HepG2 (cell line): ENCODE measurements at regions not wholly inside any gene's neighbourhood (a gene's known extent, or its start where the extent isn't known, plus 50 kb on each side); places are given as distances from the start of the nearest gene placed in this dataset.

ENCODE experiments used
- ATAC-seq: fragments of 200-7000 bp; cut with Tn5 transposase; 3 replicates; pipeline ENCODE4 v1.9.1; 2020; ENCODE audit warnings: mild to moderate bottlenecking, moderate library complexity
- BruUV-seq: library from RNA; stranded (reverse); fragments of 400-500 nt; replicated peaks from 2 replicates; lab custom pipeline; 2021; lab: Mats Ljungman, UMichigan
- CTCF ChIA-PET: fragments of 300-600 bp; formaldehyde crosslinking; extraction: SDS; loops from one replicate; lab custom pipeline; 2021; ENCODE audit warnings: low total read pairs, inconsistent platforms, low intra/inter-chr PET ratio; lab: Yijun Ruan, JAX
- POLR2A ChIA-PET: fragments of 350-600 bp; sonication (Branson Sonifier 250); formaldehyde crosslinking; loops from one replicate; lab custom pipeline; 2020; ENCODE audit warnings: antibody characterized with exemption, inconsistent platforms; lab: Yijun Ruan, JAX
- DNase-seq: peaks from one replicate; pipeline ENCODE4 v3.0.0-alpha.2; 2015; ENCODE audit warnings: low spot score
- FAIRE-seq: peaks from 3 replicates; lab custom pipeline; 2011; peaks lifted over from hg19 to GRCh38; lab: Jason Lieb, UNC
- H2AFZ ChIP-seq: one replicate; pipeline ENCODE4 v1.6.1; 2011; ENCODE audit warnings: low read length, inconsistent platforms
- H3K27ac ChIP-seq: fragments of 300-600 bp; 3 replicates; pipeline ENCODE4 v1.8.0; 2011; ENCODE audit warnings: mixed run types, mild to moderate bottlenecking, mixed read lengths, low read length, inconsistent platforms; ENCODE audit not compliant: insufficient read depth; ENCODE audit errors: extremely low read length
- H3K27me3 ChIP-seq, 2 experiments: fragments of 200-600 bp in 1 of 2; 2 replicates in 1 of 2; 3 replicates in 1 of 2; pipeline versions ENCODE4 v1.6.0 to v1.8.0; 2011; ENCODE audit warnings: low read length in 2 of 2, mild to moderate bottlenecking in 2 of 2, moderate library complexity in 2 of 2, inconsistent platforms in 1 of 2; ENCODE audit not compliant: insufficient read depth in 2 of 2, control insufficient read depth in 1 of 2
- H3K36me3 ChIP-seq, 2 experiments: fragments of 200-600 bp in 1 of 2; replicated peaks in 1 of 2; 2 replicates in 1 of 2; 3 replicates in 1 of 2; pipeline versions ENCODE4 v1.5.1 to v1.8.0; 2011; ENCODE audit warnings: low read length in 2 of 2, inconsistent platforms in 1 of 2; ENCODE audit not compliant: insufficient read depth in 2 of 2, control insufficient read depth in 1 of 2
- H3K4me1 ChIP-seq: 2 replicates; pipeline ENCODE4 v1.5.1; 2012; ENCODE audit warnings: low read length, inconsistent platforms; ENCODE audit not compliant: insufficient read depth
- H3K4me2 ChIP-seq: 2 replicates; pipeline ENCODE4 v1.6.0; 2011; ENCODE audit warnings: low read depth, low read length, inconsistent platforms
- H3K4me3 ChIP-seq, 3 experiments: fragments of 200-600 bp in 1 of 3; sonication (generic), shearing (Covaris generic) in 1 of 3; replicated peaks in 1 of 3; 2 replicates each; pipeline ENCODE4 v1.5.1; 2011 to 2016; ENCODE audit warnings: low read length in 3 of 3, inconsistent platforms in 2 of 3, low read depth in 2 of 3, mild to moderate bottlenecking in 2 of 3, control low read depth in 1 of 3, mixed read lengths in 1 of 3; ENCODE audit not compliant: insufficient read depth in 1 of 3
- H3K79me2 ChIP-seq: one replicate; pipeline ENCODE4 v1.6.1; 2011; ENCODE audit warnings: low read length, inconsistent platforms; ENCODE audit not compliant: insufficient read depth
- H3K9ac ChIP-seq: 2 replicates; pipeline ENCODE4 v1.6.0; 2011; ENCODE audit warnings: mild to moderate bottlenecking, low read depth, low read length, inconsistent platforms; ENCODE audit not compliant: insufficient read depth
- H3K9me3 ChIP-seq: 2 replicates; pipeline ENCODE4 v1.5.1; 2012; ENCODE audit warnings: mild to moderate bottlenecking, low read length
- H4K20me1 ChIP-seq: 2 replicates; pipeline ENCODE4 v1.6.0; 2011; ENCODE audit warnings: inconsistent platforms, mild to moderate bottlenecking, low read length, moderate library complexity; ENCODE audit not compliant: insufficient read depth
- CEBPG ChIP-seq: IDR thresholded peaks from 2 replicates; pipeline ENCODE4 v1.6.1; 2016
- CREM ChIP-seq, 2 experiments: sonication (generic) in 1 of 2; formaldehyde crosslinking in 1 of 2; IDR thresholded peaks; 2 replicates each; pipeline versions ENCODE4 v1.4.0 to v1.6.1; 2016 to 2020; ENCODE audit warnings: antibody characterized with exemption in 1 of 2, mild to moderate bottlenecking in 1 of 2, missing genetic modification reagents in 1 of 2
- ELF3 ChIP-seq: IDR thresholded peaks from 2 replicates; pipeline ENCODE4 v1.6.1; 2016; ENCODE audit warnings: missing genetic modification reagents, missing compliant biosample characterization
- HDAC2 ChIP-seq: sonication (generic); formaldehyde crosslinking; IDR thresholded peaks from 2 replicates; pipeline ENCODE4 v1.4.0; 2020; ENCODE audit warnings: missing genetic modification reagents
- HIVEP1 ChIP-seq: sonication (generic); formaldehyde crosslinking; IDR thresholded peaks from 2 replicates; pipeline ENCODE4 v1.4.0; 2020; ENCODE audit warnings: mild to moderate bottlenecking, missing genetic modification reagents
- MBD4 ChIP-seq: IDR thresholded peaks from 2 replicates; pipeline ENCODE4 v1.6.1; 2012; ENCODE audit warnings: low read length, inconsistent platforms, borderline replicate concordance
- MEIS2 ChIP-seq: sonication (generic); formaldehyde crosslinking; IDR thresholded peaks from 2 replicates; pipeline ENCODE4 v1.9.0; 2021; ENCODE audit warnings: mild to moderate bottlenecking, missing genetic modification reagents
- RAD51 ChIP-seq: fragments of 450-650 bp; IDR thresholded peaks from 2 replicates; pipeline ENCODE4 v1.6.1; 2016; ENCODE audit warnings: borderline replicate concordance
- RARG ChIP-seq: sonication (generic); formaldehyde crosslinking; IDR thresholded peaks from 2 replicates; pipeline ENCODE4 v1.4.0; 2020; ENCODE audit warnings: low read depth, mild to moderate bottlenecking, missing genetic modification reagents
- SKI ChIP-seq: fragments of 450-650 bp; IDR thresholded peaks from one replicate; pipeline ENCODE4 v1.6.1; 2018; ENCODE audit warnings: mild to moderate bottlenecking; ENCODE audit not compliant: partially characterized antibody
- SOX13 ChIP-seq, 3 experiments: fragments of 450-650 bp in 1 of 3; sonication (generic) in 1 of 3; formaldehyde crosslinking in 1 of 3; IDR thresholded peaks in 2 of 3; conservative IDR thresholded peaks in 1 of 3; 2 replicates each; pipeline versions ENCODE4 v1.5.0 to v1.6.1; 2016 to 2020; ENCODE audit warnings: antibody characterized with exemption in 1 of 3, mild to moderate bottlenecking in 1 of 3, missing compliant biosample characterization in 1 of 3, missing genetic modification reagents in 1 of 3, moderate library complexity in 1 of 3
- TBP ChIP-seq: sonication (generic); formaldehyde crosslinking; IDR thresholded peaks from 2 replicates; pipeline ENCODE4 v1.5.0; 2020; ENCODE audit warnings: missing genetic modification reagents
- TEAD3 ChIP-seq: optimal IDR thresholded peaks from 2 replicates; pipeline ENCODE3; 2016; ENCODE audit warnings: borderline replicate concordance
- YEATS2 ChIP-seq: sonication (generic); formaldehyde crosslinking; IDR thresholded peaks from 2 replicates; pipeline ENCODE4 v1.4.0; 2020; ENCODE audit warnings: missing genetic modification reagents, borderline replicate concordance
- WGBS: methylation state at CpG from one replicate; pipeline ENCODE4 v1.1.6; 2017; ENCODE audit warnings: low lambda C conversion rate; 5-methylcytosine and 5-hydroxymethylcytosine counted together
- in situ Hi-C: cut with HindIII; loops from 2 replicates; pipeline ENCODE4 v1.10.0; 2017; ENCODE audit warnings: low pct_unique_long_range_greater_than_20kb; ENCODE audit not compliant: extremely low pct_ligation_motif_present
- intact Hi-C: fragments of 100-400 bp; cut with micrococcal nuclease; formaldehyde crosslinking; loops from one replicate; pipeline ENCODE4 v1.10.0; 2022; ENCODE audit not compliant: unreplicated experiment
- TF ChIP-seq, protein P1 (sequence below): sonication (generic); formaldehyde crosslinking; IDR thresholded peaks from 2 replicates; pipeline ENCODE4 v1.9.0; 2021; ENCODE audit warnings: missing genetic modification reagents, mild to moderate bottlenecking, borderline replicate concordance
- TF ChIP-seq, protein P2 (sequence below): IDR thresholded peaks from 2 replicates; pipeline ENCODE4 v1.6.1; 2016

DNA sequence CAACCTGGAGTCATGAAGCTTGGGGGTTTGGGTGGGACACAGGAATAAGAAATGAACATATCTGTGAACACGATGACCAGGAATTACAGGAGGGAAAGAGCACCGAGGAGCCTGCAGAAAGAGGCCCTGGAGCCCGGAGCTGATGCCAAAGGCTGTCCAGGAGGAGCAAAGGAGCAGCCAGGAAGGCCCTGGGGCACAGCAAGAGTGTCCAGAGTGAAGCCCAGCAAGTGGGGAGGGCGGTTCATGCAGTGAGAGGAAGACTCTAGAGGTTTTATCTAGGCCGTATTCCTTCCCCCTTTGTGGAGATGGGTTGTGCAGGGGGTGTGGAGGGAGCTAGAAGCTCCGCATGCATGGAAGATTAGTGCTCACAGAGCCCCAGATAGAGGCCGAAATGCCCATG is 318.4 kb downstream of the GADD45G start:
- H3K9me3 ChIP-seq, result no peaks in the 10 kb centered on the region
- TF ChIP-seq CEBPG, result no peak
- in situ Hi-C loops (loop anchor here (5.0 kb wide), 1 partner anchor 321 kb away; no protein-coding TSS in a partner anchor), intact Hi-C loops (no loop called here)
- no peak overlapping the region for H3K27ac ChIP-seq
- H4K20me1 ChIP-seq, result no peaks in the 10 kb centered on the region
- no peak overlapping the region for H2AFZ ChIP-seq
- ChIA-PET CTCF (no interaction called here), POLR2A (no interaction called here)
- WGBS, result 53% methylated on average over 7 of the region's 7 CpGs
- H3K27me3 ChIP-seq, result no peaks in the 10 kb centered on the region; a peak in 1 of 5 replicates
- DNase-seq (no peak), FAIRE-seq (no peak), ATAC-seq (no peak)
- H3K79me2 ChIP-seq, result no peaks in the 10 kb centered on the region
- peaks cover 29% of the 10 kb centered on the region for H3K4me1 ChIP-seq
- H3K36me3 ChIP-seq, result no peaks in the 10 kb centered on the region
- no peak overlapping the region for H3K4me3 ChIP-seq
- BruUV-seq, result no TSS peak
- H3K4me2 ChIP-seq, result no peak overlapping the region
- H3K9ac ChIP-seq, result no peak overlapping the region

DNA sequence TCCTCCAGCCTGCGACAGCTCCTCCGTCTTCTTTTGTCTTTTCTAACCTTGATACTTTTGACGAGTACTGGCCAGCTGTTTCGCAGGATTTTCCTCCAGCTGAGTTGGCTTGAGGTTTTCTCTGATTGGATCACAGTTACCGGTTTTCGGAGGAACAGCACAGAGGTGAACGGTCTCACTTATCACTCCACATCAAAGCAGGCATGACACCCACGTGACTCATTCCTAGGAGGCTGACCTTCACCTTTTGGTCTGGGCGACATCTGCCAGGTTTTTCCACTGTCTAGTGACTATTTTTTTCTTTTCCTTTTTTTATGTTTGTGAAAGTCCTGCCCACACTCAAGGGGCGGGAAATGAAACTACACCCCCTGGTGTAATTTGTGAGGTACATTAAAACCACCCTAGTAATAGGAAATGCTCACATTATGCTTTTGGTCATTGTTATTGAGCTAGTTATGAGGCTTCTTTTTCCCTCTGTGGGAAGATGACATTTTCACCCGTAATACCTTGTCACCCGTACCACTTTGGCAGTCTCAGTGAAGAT is 319.2 kb downstream of the GADD45G start:
- Histone ChIP-seq H3K4me1 (peaks cover 29% of the 10 kb centered on the region), H3K9ac (no peak overlapping the region), H2AFZ (no peak overlapping the region), H3K79me2 (no peaks in the 10 kb centered on the region), H4K20me1 (no peaks in the 10 kb centered on the region), H3K27ac (no peak overlapping the region), H3K36me3 (no peaks in the 10 kb centered on the region), H3K9me3 (no peaks in the 10 kb centered on the region), H3K27me3 (no peaks in the 10 kb centered on the region; a peak in 1 of 5 replicates), H3K4me2 (peak overlapping the region; percentile 51), H3K4me3 (no peak overlapping the region)
- intact Hi-C loops, result loop anchor here (1.0 kb wide), 1 partner anchor 326 kb away; no protein-coding TSS in a partner anchor
- no TSS peak for BruUV-seq
- CTCF ChIA-PET, result no interaction called here
- FAIRE-seq, result peak; percentile 91
- peak; percentile 78 for ATAC-seq
- 1% methylated on average over 12 of the region's 12 CpGs for WGBS
- POLR2A ChIA-PET, result no interaction called here
- peak; percentile 72 for DNase-seq
- in situ Hi-C loops, result loop anchor here (5.0 kb wide), 1 partner anchor 322 kb away; no protein-coding TSS in a partner anchor
- TF ChIP-seq TEAD3 (CRISPR knock-in tag) (peak; percentile 57), HDAC2 (CRISPR knock-in tag) (peak; percentile 30; the same call in 1 of the 2 replicates), YEATS2 (CRISPR knock-in tag) (no peak), SKI (peak; percentile 74), MBD4 (no peak), ELF3 (CRISPR knock-in tag) (peak; percentile 37; the same call in 1 of the 2 replicates), MEIS2 (CRISPR knock-in tag) (peak; percentile 62; the same call in 1 of the 2 replicates), CREM (IDR thresholded peaks at IDR 0.05) (0 out of 2 replicates have a peak, but pooled peaks have one; percentile 12), CREM (CRISPR knock-in tag; IDR thresholded peaks at IDR 0.05) (no peak), SOX13 (IDR thresholded peaks at IDR 0.05) (no peak), SOX13 (CRISPR knock-in tag; conservative IDR thresholded peaks at IDR 0.05 in 1 of 2, IDR thresholded peaks at IDR 0.05 in 1 of 2) (peak in 1 of 2 experiments; percentile 57; a peak in 2 of 4 replicates), TBP (CRISPR knock-in tag) (no peak), RAD51 (peak; percentile 43; the same call in 1 of the 2 replicates), RARG (CRISPR knock-in tag) (no peak), HIVEP1 (CRISPR knock-in tag) (no peak)
- TF ChIP-seq, protein P1, sequence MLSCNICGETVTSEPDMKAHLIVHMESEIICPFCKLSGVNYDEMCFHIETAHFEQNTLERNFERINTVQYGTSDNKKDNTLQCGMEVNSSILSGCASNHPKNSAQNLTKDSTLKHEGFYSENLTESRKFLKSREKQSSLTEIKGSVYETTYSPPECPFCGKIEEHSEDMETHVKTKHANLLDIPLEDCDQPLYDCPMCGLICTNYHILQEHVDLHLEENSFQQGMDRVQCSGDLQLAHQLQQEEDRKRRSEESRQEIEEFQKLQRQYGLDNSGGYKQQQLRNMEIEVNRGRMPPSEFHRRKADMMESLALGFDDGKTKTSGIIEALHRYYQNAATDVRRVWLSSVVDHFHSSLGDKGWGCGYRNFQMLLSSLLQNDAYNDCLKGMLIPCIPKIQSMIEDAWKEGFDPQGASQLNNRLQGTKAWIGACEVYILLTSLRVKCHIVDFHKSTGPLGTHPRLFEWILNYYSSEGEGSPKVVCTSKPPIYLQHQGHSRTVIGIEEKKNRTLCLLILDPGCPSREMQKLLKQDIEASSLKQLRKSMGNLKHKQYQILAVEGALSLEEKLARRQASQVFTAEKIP (CRISPR knock-in tag), result no peak
- TF ChIP-seq, protein P2, sequence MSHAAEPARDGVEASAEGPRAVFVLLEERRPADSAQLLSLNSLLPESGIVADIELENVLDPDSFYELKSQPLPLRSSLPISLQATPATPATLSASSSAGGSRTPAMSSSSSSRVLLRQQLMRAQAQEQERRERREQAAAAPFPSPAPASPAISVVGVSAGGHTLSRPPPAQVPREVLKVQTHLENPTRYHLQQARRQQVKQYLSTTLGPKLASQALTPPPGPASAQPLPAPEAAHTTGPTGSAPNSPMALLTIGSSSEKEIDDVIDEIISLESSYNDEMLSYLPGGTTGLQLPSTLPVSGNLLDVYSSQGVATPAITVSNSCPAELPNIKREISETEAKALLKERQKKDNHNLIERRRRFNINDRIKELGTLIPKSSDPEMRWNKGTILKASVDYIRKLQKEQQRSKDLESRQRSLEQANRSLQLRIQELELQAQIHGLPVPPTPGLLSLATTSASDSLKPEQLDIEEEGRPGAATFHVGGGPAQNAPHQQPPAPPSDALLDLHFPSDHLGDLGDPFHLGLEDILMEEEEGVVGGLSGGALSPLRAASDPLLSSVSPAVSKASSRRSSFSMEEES (CRISPR knock-in tag), result peak; percentile 81
